ENCODE measurements at regions not wholly inside any gene's neighbourhood (a gene's known extent, or its start where the extent isn't known, plus 50 kb on each side); places are given as distances from the start of the nearest gene placed in this dataset.

GRCh38 chr3:153305189-153305588 lies 143.2 kb downstream of the RAP2B start:
- no peak overlapping the region for H3K4me3 Mint-ChIP-seq
- H3K9me3 Mint-ChIP-seq, result no peaks in the 10 kb centered on the region

DNA sequence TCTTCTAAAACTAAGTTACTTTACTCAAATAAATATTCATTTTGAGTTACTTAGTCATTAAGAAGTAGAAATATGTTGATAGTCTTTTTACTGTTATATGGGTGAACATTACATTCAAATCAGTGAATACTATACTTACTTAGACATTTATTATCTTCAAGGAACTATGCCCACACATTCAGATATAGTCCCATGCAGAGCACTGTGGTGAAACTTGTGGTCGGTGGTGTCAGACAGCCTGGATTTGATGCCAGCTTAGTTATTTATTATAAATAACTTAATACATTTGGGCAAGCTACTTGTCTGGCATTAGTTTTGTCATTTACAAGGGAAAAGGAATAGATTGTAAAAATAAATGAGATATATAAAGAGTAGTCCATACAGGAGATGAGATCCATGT lies 149.5 kb downstream of the RAP2B start:
- Mint-ChIP-seq H3K27ac (no peak overlapping the region), H3K9me3 (no peaks in the 10 kb centered on the region), H3K27me3 (no peaks in the 10 kb centered on the region), H3K4me1 (ENCODE audit: low read depth in 2 of 2) (peaks cover 5 to 16% of the 10 kb centered on the region in 2 donors), H3K36me3 (ENCODE audit: insufficient read depth) (no peaks in the 10 kb centered on the region), H3K4me3 (no peak overlapping the region)
- DNase-seq, result no peak
- peak; percentile 41 for ATAC-seq (replicated peaks)

More at GRCh38 chr3:153305189-153305588, 143.2 kb downstream of the RAP2B start:
- Mint-ChIP-seq H3K27ac (no peak overlapping the region), H3K36me3 (ENCODE audit: insufficient read depth) (no peaks in the 10 kb centered on the region), H3K27me3 (no peaks in the 10 kb centered on the region), H3K4me1 (ENCODE audit: low read depth in 2 of 2) (no peaks in the 10 kb centered on the region)
- DNase-seq, result no peak
- no peak for ATAC-seq (replicated peaks)

- no peaks in the 10 kb centered on the region for H3K36me3 Mint-ChIP-seq (ENCODE audit: insufficient read depth)
- H3K27me3 Mint-ChIP-seq, result no peaks in the 10 kb centered on the region
- no peak overlapping the region for H3K27ac Mint-ChIP-seq
- H3K4me1 Mint-ChIP-seq (ENCODE audit: low read depth in 2 of 2), result peaks cover 5 to 16% of the 10 kb centered on the region in 2 donors
- ATAC-seq (replicated peaks) (no peak), DNase-seq (no peak)
- peak overlapping the region; percentile 28 to 48 for H3K4me3 Mint-ChIP-seq
- no peaks in the 10 kb centered on the region for H3K9me3 Mint-ChIP-seq
Observed at GRCh38 chr3:153313302-153313965, 151.4 kb downstream of the RAP2B start.

- Mint-ChIP-seq H3K36me3 (ENCODE audit: insufficient read depth) (no peaks in the 10 kb centered on the region), H3K9me3 (no peaks in the 10 kb centered on the region), H3K4me1 (ENCODE audit: low read depth in 2 of 2) (peaks cover 5 to 16% of the 10 kb centered on the region in 2 donors), H3K27ac (peak overlapping the region in 1 of 2 donors; percentile 13), H3K4me3 (no peak overlapping the region), H3K27me3 (no peaks in the 10 kb centered on the region)
- DNase-seq, result no peak
- ATAC-seq (replicated peaks), result no peak
Observed at GRCh38 chr3:153314038-153314437, 152.0 kb downstream of the RAP2B start.

DNA sequence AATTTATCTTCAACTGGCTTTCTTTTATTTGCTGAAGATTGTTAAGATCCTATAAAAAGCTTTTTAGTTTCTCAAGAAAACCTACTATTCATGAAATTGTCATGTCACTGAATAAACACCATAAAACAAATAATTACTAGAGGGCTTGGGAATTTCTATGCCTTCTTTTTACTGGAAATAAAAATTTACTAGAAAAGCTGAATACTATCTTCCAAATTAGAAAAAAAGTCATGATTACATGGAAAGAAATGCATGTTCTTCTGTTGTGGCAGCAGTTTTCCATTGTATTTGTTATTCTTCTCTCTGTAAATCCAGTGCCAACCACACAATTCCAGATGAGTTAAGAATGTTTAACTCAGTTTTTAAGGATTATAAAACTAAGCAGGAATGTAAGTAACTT lies 153.8 kb downstream of the RAP2B start:
- no peak for ATAC-seq (replicated peaks)
- H3K36me3 Mint-ChIP-seq (ENCODE audit: insufficient read depth), result no peaks in the 10 kb centered on the region
- H3K4me1 Mint-ChIP-seq (ENCODE audit: low read depth in 2 of 2), result peaks cover 9 to 23% of the 10 kb centered on the region in 2 donors
- H3K9me3 Mint-ChIP-seq, result no peaks in the 10 kb centered on the region
- no peak for DNase-seq
- H3K27ac Mint-ChIP-seq, result no peak overlapping the region
- no peaks in the 10 kb centered on the region for H3K27me3 Mint-ChIP-seq
- H3K4me3 Mint-ChIP-seq, result no peak overlapping the region

DNA sequence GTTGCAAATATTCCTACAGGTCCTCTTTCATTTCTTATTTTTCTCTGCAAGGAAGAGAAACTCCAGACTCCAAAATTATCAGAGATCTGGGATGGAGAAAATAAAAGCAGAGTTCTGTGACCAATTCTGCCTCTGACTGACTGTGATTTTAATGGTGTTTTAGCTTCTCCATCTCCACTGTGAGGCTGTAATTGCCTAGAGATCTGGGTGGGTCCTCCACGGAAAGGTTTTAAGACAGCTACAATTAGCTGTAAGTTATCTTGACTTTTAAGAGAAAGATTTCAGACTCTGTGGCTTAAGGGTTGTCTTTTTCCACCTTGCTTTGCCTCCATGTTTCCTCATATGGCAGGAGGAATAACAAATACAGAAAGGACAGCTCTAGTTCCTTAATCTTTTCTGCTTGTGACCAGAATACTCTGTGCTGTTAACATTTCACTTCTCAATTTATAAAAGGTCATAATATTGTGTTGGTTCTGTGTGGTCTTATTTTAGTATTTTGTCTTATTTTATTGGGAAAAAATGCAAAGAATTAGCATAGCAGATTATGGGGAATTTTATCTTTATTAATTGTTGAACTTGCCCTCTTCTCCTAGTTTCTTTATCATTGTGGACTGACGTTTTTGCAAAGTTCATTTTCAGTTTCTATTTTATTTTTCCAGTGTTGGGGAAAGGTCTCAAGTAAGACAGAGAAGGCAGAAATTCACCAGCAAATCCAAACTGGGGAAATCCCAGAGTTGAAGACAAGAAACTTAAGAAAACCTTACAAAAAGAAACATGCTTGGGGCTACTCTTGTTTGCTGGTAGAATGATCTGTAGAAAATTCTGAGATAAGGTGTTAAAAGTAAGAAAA lies 157.9 kb downstream of the RAP2B start:
- ATAC-seq (replicated peaks) (no peak), DNase-seq (no peak)
- no peaks in the 10 kb centered on the region for H3K36me3 Mint-ChIP-seq (ENCODE audit: insufficient read depth)
- H3K4me1 Mint-ChIP-seq (ENCODE audit: low read depth in 2 of 2), result peaks cover 4 to 7% of the 10 kb centered on the region in 2 donors
- no peaks in the 10 kb centered on the region for H3K9me3 Mint-ChIP-seq
- H3K27ac Mint-ChIP-seq, result peak overlapping the region; percentile 24 to 50
- peak overlapping the region; percentile 51 to 68 for H3K4me3 Mint-ChIP-seq
- H3K27me3 Mint-ChIP-seq, result no peaks in the 10 kb centered on the region

DNA sequence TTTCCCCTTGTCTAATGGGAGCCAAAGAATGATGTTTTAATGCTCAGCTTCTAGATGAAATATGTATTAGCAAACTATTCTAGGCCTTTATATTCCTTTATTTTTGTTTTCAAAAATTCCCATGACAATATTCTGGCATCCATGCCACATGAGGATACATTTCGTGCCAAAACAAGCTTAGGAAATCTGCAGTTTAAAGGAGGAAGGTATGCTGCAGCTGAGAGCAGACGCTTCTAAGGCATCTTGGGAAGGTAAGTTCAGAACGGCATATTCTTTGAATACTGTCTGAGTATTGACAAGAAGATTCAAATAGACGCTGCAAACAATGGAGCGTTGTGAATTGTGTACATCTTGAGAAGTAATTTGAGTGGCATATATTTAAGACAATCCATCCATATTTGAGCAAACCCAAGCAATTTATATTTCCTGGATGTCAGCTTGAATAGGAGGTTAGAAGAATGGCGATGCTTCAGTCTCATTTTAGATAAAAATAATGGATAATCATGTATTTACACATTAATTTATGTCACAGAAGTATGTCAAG lies 158.6 kb downstream of the RAP2B start:
- ATAC-seq (replicated peaks) (no peak), DNase-seq (no peak)
- H3K4me3 Mint-ChIP-seq, result peak overlapping the region in 1 of 2 donors; percentile 68
- H3K27me3 Mint-ChIP-seq, result no peaks in the 10 kb centered on the region
- peaks cover under 1% of the 10 kb centered on the region for H3K36me3 Mint-ChIP-seq (ENCODE audit: insufficient read depth)
- peaks cover 4 to 7% of the 10 kb centered on the region in 2 donors for H3K4me1 Mint-ChIP-seq (ENCODE audit: low read depth in 2 of 2)
- H3K27ac Mint-ChIP-seq, result peak overlapping the region; percentile 24 to 50
- H3K9me3 Mint-ChIP-seq, result no peaks in the 10 kb centered on the region

GRCh38 chr3:153328690-153329089 lies 166.7 kb downstream of the RAP2B start:
- no peak overlapping the region for H3K4me3 Mint-ChIP-seq
- no peak overlapping the region for H3K27ac Mint-ChIP-seq
- H3K4me1 Mint-ChIP-seq (ENCODE audit: low read depth in 2 of 2), result peaks cover 4 to 5% of the 10 kb centered on the region in 2 donors

GRCh38 chr3:153330901-153331300 lies 168.9 kb downstream of the RAP2B start:
- ATAC-seq (replicated peaks), result no peak
- peaks cover 0 to 3% of the 10 kb centered on the region in 2 donors for H3K9me3 Mint-ChIP-seq
- H3K36me3 Mint-ChIP-seq (ENCODE audit: insufficient read depth), result no peaks in the 10 kb centered on the region
- H3K27ac Mint-ChIP-seq, result no peak overlapping the region
- H3K4me3 Mint-ChIP-seq, result no peak overlapping the region
- peaks cover 0 to 12% of the 10 kb centered on the region in 2 donors for H3K27me3 Mint-ChIP-seq
- no peak for DNase-seq
- peaks cover 4 to 5% of the 10 kb centered on the region in 2 donors for H3K4me1 Mint-ChIP-seq (ENCODE audit: low read depth in 2 of 2)

More at GRCh38 chr3:153328690-153329089, 166.7 kb downstream of the RAP2B start:
- DNase-seq, result no peak
- ATAC-seq (replicated peaks), result no peak
- peaks cover 0 to 12% of the 10 kb centered on the region in 2 donors for H3K27me3 Mint-ChIP-seq
- H3K36me3 Mint-ChIP-seq (ENCODE audit: insufficient read depth), result peaks cover 3% of the 10 kb centered on the region
- peaks cover 0 to 3% of the 10 kb centered on the region in 2 donors for H3K9me3 Mint-ChIP-seq

DNA sequence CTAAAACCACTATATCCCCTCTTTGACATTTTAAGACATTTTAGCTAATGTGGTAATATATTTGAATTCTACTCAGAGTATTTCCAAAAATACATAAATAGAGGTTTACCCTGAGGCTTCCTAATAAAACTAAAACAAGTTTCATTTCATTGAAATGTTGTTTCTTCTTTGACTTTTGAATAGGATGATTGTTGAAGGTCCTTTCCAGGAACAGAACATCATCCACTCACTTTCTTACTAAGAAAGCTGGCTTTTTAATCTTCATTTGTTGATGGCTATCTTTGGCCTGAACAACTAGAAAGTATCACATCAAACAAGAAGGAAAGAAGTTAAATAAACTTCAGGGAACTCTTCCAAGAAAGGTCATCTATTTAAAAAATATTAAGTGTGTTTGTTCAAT lies 169.7 kb downstream of the RAP2B start:
- no peak for ATAC-seq (replicated peaks)
- Mint-ChIP-seq H3K27ac (no peak overlapping the region), H3K9me3 (no peaks in the 10 kb centered on the region), H3K4me1 (ENCODE audit: low read depth in 2 of 2) (peaks cover 4 to 5% of the 10 kb centered on the region in 2 donors), H3K27me3 (peaks cover 0 to 12% of the 10 kb centered on the region in 2 donors), H3K36me3 (ENCODE audit: insufficient read depth) (no peaks in the 10 kb centered on the region), H3K4me3 (no peak overlapping the region)
- DNase-seq, result no peak

DNA sequence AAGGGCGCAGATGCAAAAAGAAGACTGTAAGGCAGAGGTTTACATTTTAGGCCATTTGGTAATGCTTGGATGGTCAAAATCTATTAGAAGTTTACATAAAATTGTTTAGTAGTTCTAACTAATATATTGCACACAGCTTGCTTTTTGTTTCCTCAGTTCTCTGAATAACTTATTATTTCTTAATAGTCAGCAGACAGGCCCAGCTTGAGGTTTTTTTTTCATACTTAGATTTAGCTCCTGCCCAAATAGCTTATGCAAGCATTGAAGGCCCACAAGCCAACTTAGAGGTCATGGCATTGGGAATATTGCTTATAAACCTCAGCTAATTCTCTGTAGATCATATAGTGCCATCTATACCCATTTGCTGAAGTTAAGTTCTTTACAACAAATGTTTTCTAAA lies 172.5 kb downstream of the RAP2B start:
- H3K36me3 Mint-ChIP-seq (ENCODE audit: insufficient read depth), result no peaks in the 10 kb centered on the region
- no peak overlapping the region for H3K4me3 Mint-ChIP-seq
- H3K27me3 Mint-ChIP-seq, result peaks cover 0 to 8% of the 10 kb centered on the region in 2 donors
- no peak overlapping the region for H3K27ac Mint-ChIP-seq
- DNase-seq, result no peak
- H3K4me1 Mint-ChIP-seq (ENCODE audit: low read depth in 2 of 2), result peaks cover 4 to 5% of the 10 kb centered on the region in 2 donors
- no peak for ATAC-seq (replicated peaks)
- no peaks in the 10 kb centered on the region for H3K9me3 Mint-ChIP-seq

GRCh38 chr3:153337369-153337768 lies 175.3 kb downstream of the RAP2B start:
- no peaks in the 10 kb centered on the region for H3K9me3 Mint-ChIP-seq
- no peaks in the 10 kb centered on the region for H3K36me3 Mint-ChIP-seq (ENCODE audit: insufficient read depth)
- ATAC-seq (replicated peaks) (no peak), DNase-seq (no peak)
- H3K4me3 Mint-ChIP-seq, result no peak overlapping the region
- no peak overlapping the region for H3K27ac Mint-ChIP-seq
- peaks cover 4 to 5% of the 10 kb centered on the region in 2 donors for H3K4me1 Mint-ChIP-seq (ENCODE audit: low read depth in 2 of 2)
- H3K27me3 Mint-ChIP-seq, result no peaks in the 10 kb centered on the region

- no peaks in the 10 kb centered on the region for H3K9me3 Mint-ChIP-seq
- DNase-seq (no peak), ATAC-seq (replicated peaks) (no peak)
- no peaks in the 10 kb centered on the region for H3K27me3 Mint-ChIP-seq
- no peak overlapping the region for H3K27ac Mint-ChIP-seq
- H3K4me1 Mint-ChIP-seq (ENCODE audit: low read depth in 2 of 2), result no peaks in the 10 kb centered on the region
- H3K36me3 Mint-ChIP-seq (ENCODE audit: insufficient read depth), result no peaks in the 10 kb centered on the region
- H3K4me3 Mint-ChIP-seq, result no peak overlapping the region
Observed at GRCh38 chr3:153338487-153338886, 176.5 kb downstream of the RAP2B start.

Measured in effector memory CD8-positive, alpha-beta T cell (primary cell).